ENCODE measurements at regions not wholly inside any gene's neighbourhood (a gene's known extent, or its start where the extent isn't known, plus 50 kb on each side); places are given as distances from the start of the nearest gene placed in this dataset.

DNA sequence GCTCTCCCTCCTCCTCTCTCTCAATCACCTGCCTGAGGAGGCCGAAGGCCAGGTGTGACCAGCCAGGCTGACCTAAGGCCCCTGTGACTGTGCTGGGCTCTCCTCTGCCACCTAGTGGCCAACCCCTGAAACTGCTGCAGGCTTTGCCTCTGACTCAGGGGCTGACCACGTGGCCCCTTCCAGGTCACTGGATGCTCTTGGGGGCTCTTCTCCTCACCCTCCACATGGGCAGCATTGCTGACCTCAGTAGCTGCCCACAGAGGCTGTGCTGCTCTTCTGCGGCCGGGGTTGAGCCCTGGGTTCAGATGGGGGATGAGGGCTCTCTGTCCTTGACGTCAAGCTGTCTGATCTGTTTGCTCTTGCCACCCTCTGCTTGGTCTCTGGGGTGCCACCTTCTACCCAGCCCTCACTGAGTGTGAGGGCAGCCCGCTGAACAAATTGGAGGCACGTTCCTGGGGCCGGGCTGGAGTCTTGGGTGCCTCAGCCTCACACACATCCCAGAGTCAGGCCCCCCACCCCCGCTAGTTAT, 122.7 kb downstream of the TWIST2 start:
- no peak overlapping the region for H3K4me2 ChIP-seq (ENCODE audit: low read depth, low read length)
- no peak overlapping the region for H2AFZ ChIP-seq (ENCODE audit: low read length)
- peaks cover 8% of the 10 kb centered on the region; the same call in 1 of the 2 replicates for H3K27me3 ChIP-seq (replicated peaks; ENCODE audit: insufficient read depth, low read length)

DNA sequence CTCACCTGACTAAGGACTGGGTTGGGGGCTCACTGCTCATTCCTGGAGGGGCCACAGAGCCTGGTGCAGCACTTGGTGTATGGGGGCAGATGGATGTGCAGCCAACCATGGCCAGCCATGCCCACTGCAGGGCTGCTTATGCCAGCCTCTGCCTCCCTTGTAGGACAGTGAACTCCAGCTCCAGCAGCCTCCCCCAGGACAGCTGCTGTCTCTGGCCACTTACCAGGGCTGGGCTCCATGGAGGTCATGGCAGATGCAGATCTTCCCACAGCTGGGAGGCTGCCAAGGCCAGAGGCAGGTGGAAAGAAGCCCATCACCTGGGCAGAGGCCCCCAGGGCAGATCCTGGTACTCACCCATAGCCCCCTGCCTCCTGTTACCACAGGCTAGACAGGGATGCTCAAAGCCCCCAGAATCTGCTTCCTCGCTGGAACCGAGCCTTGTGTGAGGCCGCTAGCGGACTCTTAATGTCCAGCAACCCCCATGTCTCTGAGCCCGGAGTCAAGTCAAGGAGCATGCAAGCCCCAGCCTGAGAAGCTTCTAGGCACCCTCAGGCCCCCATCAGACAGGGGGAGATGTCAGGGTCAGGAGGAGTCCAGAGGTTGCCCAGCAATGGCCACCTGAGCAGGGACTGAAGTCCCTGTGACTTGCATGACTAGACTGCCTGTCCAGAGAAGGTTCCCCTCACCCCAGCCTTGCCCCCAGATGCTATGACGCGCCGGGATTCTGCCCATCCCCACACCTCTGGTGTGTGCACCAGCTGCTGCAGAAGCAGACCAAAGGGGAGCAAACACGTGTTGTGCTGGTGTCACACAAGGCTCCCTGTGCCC, 123.6 kb downstream of the TWIST2 start:
- Histone ChIP-seq H3K9me2 (replicated peaks; ENCODE audit: insufficient read depth, low read length) (no peaks in the 10 kb centered on the region), H2AFZ (ENCODE audit: low read length) (no peak overlapping the region), H3K4me2 (ENCODE audit: low read depth, low read length) (no peak overlapping the region), H3K27ac (ENCODE audit: low read length) (no peak overlapping the region), H3K36me3 (replicated peaks; ENCODE audit: insufficient read depth, low read length) (no peaks in the 10 kb centered on the region), H3K4me3 (ENCODE audit: low read length) (no peak overlapping the region), H3K27me3 (replicated peaks; ENCODE audit: insufficient read depth, low read length) (peaks cover 8% of the 10 kb centered on the region; the same call in 1 of the 2 replicates), H3K4me1 (ENCODE audit: low read length) (no peaks in the 10 kb centered on the region), H3K9ac (ENCODE audit: low read length) (no peak overlapping the region), H3K9me3 (replicated peaks; ENCODE audit: insufficient read depth, low read length) (no peaks in the 10 kb centered on the region), H3F3A (ENCODE audit: insufficient read depth, low read length) (no peaks in the 10 kb centered on the region), H4K20me1 (ENCODE audit: insufficient read depth, low read length) (no peaks in the 10 kb centered on the region), H3K79me2 (ENCODE audit: low read length) (no peaks in the 10 kb centered on the region)
- no peak for DNase-seq
- TF ChIP-seq EZH2 (optimal IDR thresholded peaks at IDR 0.05; ENCODE audit: low read depth, low read length) (no peak), EZH2phosphoT487 (IDR thresholded peaks at IDR 0.05; ENCODE audit: low read length) (no peak)
- TF ChIP-seq, protein P1, sequence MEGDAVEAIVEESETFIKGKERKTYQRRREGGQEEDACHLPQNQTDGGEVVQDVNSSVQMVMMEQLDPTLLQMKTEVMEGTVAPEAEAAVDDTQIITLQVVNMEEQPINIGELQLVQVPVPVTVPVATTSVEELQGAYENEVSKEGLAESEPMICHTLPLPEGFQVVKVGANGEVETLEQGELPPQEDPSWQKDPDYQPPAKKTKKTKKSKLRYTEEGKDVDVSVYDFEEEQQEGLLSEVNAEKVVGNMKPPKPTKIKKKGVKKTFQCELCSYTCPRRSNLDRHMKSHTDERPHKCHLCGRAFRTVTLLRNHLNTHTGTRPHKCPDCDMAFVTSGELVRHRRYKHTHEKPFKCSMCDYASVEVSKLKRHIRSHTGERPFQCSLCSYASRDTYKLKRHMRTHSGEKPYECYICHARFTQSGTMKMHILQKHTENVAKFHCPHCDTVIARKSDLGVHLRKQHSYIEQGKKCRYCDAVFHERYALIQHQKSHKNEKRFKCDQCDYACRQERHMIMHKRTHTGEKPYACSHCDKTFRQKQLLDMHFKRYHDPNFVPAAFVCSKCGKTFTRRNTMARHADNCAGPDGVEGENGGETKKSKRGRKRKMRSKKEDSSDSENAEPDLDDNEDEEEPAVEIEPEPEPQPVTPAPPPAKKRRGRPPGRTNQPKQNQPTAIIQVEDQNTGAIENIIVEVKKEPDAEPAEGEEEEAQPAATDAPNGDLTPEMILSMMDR (IDR thresholded peaks at IDR 0.05; ENCODE audit: low read length) = no peak

More for the DNA sequence above, 122.7 kb downstream of the TWIST2 start:
- TF ChIP-seq, protein P1 (IDR thresholded peaks at IDR 0.05; ENCODE audit: low read length) = peak; percentile 94
- TF ChIP-seq EZH2 (optimal IDR thresholded peaks at IDR 0.05; ENCODE audit: low read depth, low read length) = no peak
- no peak for TF ChIP-seq EZH2phosphoT487 (IDR thresholded peaks at IDR 0.05; ENCODE audit: low read length)
- Histone ChIP-seq H3K4me3 (ENCODE audit: low read length) (no peak overlapping the region), H3K9me2 (replicated peaks; ENCODE audit: insufficient read depth, low read length) (no peaks in the 10 kb centered on the region), H4K20me1 (ENCODE audit: insufficient read depth, low read length) (no peaks in the 10 kb centered on the region), H3K36me3 (replicated peaks; ENCODE audit: insufficient read depth, low read length) (no peaks in the 10 kb centered on the region), H3K27ac (ENCODE audit: low read length) (no peak overlapping the region), H3K9ac (ENCODE audit: low read length) (no peak overlapping the region), H3K9me3 (replicated peaks; ENCODE audit: insufficient read depth, low read length) (no peaks in the 10 kb centered on the region), H3F3A (ENCODE audit: insufficient read depth, low read length) (no peaks in the 10 kb centered on the region), H3K4me1 (ENCODE audit: low read length) (no peaks in the 10 kb centered on the region), H3K79me2 (ENCODE audit: low read length) (no peaks in the 10 kb centered on the region)
- DNase-seq = peak; percentile 52

DNA sequence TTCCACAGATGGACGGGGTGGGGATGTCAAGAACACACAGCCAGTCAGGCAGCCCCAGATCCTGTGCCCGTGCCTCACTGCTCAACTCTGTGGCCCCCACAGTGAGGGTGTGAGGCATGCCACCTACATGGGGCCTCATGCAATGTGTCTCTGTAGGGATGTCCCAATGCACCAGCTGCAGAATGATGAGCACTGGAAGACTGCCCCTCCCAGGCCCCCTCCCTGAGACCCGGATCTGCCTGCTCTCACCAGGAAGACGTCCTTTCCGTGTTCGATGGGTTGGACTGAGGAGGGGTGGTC, 124.2 kb downstream of the TWIST2 start:
- no peaks in the 10 kb centered on the region for H3K36me3 ChIP-seq (replicated peaks; ENCODE audit: insufficient read depth, low read length)
- peaks cover 8% of the 10 kb centered on the region; the same call in 1 of the 2 replicates for H3K27me3 ChIP-seq (replicated peaks; ENCODE audit: insufficient read depth, low read length)
- no peaks in the 10 kb centered on the region for H3F3A ChIP-seq (ENCODE audit: insufficient read depth, low read length)
- H2AFZ ChIP-seq (ENCODE audit: low read length) = no peak overlapping the region
- no peak overlapping the region for H3K27ac ChIP-seq (ENCODE audit: low read length)
- TF ChIP-seq EZH2phosphoT487 (IDR thresholded peaks at IDR 0.05; ENCODE audit: low read length) (no peak), EZH2 (optimal IDR thresholded peaks at IDR 0.05; ENCODE audit: low read depth, low read length) (no peak)
- TF ChIP-seq, protein P1 (IDR thresholded peaks at IDR 0.05; ENCODE audit: low read length) = no peak
- DNase-seq = no peak
- no peaks in the 10 kb centered on the region for H3K4me1 ChIP-seq (ENCODE audit: low read length)
- no peaks in the 10 kb centered on the region for H4K20me1 ChIP-seq (ENCODE audit: insufficient read depth, low read length)
- no peaks in the 10 kb centered on the region for H3K9me3 ChIP-seq (replicated peaks; ENCODE audit: insufficient read depth, low read length)
- H3K79me2 ChIP-seq (ENCODE audit: low read length) = no peaks in the 10 kb centered on the region
- no peak overlapping the region for H3K9ac ChIP-seq (ENCODE audit: low read length)
- H3K4me3 ChIP-seq (ENCODE audit: low read length) = no peak overlapping the region
- no peaks in the 10 kb centered on the region for H3K9me2 ChIP-seq (replicated peaks; ENCODE audit: insufficient read depth, low read length)
- no peak overlapping the region for H3K4me2 ChIP-seq (ENCODE audit: low read depth, low read length)

Data from MM.1S (cell line).